Spinal cord (tissue), 9 donors: ENCODE measurements at regions not wholly inside any gene's neighbourhood (a gene's known extent, or its start where the extent isn't known, plus 50 kb on each side); places are given as distances from the start of the nearest gene placed in this dataset.
A peak's percentile ranks its signal among the peaks of the same experiment; 100 is the strongest.

Source experiments
- DNase-seq, 6 donors: peaks; one replicate each; pipeline versions ENCODE4 v3.0.0 to v3.0.0-alpha.2; 2013 to 2015; ENCODE audit warnings: low spot score in 6 of 6, low read depth in 4 of 6
- H3K27ac ChIP-seq: one replicate; pipeline ENCODE4 v1.5.1; 2013; ENCODE audit warnings: low read depth, low read length, control low read depth
- H3K27me3 ChIP-seq: one replicate; pipeline ENCODE4 v1.6.1; 2013; ENCODE audit warnings: low read length; ENCODE audit not compliant: control insufficient read depth, insufficient read depth
- H3K36me3 ChIP-seq: one replicate; pipeline ENCODE4 v1.6.1; 2013; ENCODE audit warnings: low read length; ENCODE audit not compliant: control insufficient read depth, insufficient read depth
- H3K4me1 ChIP-seq: one replicate; pipeline ENCODE4 v1.6.1; 2013; ENCODE audit warnings: low read length; ENCODE audit not compliant: control insufficient read depth, insufficient read depth
- H3K4me3 ChIP-seq: one replicate; pipeline ENCODE4 v1.5.1; 2013; ENCODE audit warnings: low read depth, low read length, control low read depth
- H3K9me3 ChIP-seq: one replicate; pipeline ENCODE4 v1.6.1; 2013; ENCODE audit warnings: low read length; ENCODE audit not compliant: control insufficient read depth, insufficient read depth
- WGBS: methylation state at CpG from one replicate; pipeline ENCODE4 v1.1.5; 2013; ENCODE audit warnings: missing lambda C conversion rate; ENCODE audit not compliant: insufficient coverage; 5-methylcytosine and 5-hydroxymethylcytosine counted together
- donor health status: healthy.

- Histone ChIP-seq H3K9me3 (no peaks in the 10 kb centered on the region), H3K4me1 (peaks cover 26% of the 10 kb centered on the region), H3K4me3 (no peak overlapping the region), H3K27me3 (no peaks in the 10 kb centered on the region), H3K27ac (no peak overlapping the region), H3K36me3 (peaks cover 93% of the 10 kb centered on the region)
- DNase-seq: no peak
- 95% methylated on average over 6 of the region's 6 CpGs for WGBS
Measured at GRCh38 chr3:127033171-127033570, 50.3 kb downstream of the PLXNA1 start.

DNA sequence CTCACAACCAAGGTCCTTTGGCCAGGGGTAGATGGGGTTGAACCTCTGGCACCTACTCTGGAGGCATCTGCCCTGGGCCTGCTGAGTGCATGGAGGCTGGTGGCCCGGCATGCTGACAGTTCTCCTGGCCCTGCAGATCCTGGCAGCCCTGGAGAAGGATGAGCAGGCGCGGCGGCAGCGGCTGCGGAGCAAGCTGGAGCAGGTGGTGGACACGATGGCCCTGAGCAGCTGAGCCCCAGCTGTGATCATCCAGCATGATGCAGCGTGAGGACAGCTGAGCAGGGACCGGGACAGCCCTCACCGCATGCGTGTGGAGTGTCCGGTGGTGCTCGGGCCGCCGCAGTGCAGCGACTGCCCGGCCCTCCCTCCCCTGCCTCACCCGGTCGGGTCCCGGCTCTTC is 50.9 kb downstream of the PLXNA1 start:
- DNase-seq: peak in 1 of 6 donors; percentile 41
- peaks cover 87% of the 10 kb centered on the region for H3K36me3 ChIP-seq

DNA sequence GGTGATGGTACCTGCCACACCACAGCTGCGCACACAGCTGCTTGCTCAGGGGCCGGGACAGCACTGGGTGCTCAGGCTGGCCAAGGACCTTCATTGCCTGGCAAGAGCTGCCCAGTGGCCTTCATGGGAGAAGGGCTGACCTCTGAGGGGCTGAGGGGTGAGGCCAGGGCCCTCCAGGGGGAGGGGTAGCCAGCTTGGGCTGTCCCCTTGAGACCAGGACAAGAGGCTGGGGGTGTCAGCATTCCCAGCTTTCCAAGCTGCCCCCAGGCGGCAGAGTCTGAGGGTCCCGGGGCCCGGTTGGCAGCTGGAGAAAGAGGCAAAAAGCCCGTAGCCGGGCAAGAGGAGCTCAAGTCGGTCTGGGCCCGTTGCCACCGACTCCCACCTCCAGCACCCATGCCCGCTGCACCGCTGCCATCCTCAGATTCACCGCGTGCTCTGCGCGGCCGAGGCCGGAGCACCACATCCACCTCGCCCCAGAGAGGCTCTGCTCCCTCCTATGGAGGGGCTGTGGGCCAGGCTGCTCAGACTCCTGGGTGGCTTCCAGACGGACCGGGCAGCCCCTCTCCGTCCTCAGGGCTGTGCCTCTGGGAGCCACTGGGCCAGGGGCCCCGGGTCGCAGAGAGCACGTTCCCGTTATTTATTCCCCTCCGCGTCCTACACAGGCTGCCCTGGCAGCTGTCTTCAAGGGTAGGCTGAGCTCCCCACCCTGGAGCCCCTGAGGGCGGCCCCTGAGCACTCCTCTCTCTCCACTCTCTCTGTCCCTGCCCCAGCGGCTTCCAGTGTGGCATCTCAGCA is 51.5 kb downstream of the PLXNA1 start:
- Histone ChIP-seq H3K9me3 (no peaks in the 10 kb centered on the region), H3K27ac (no peak overlapping the region), H3K36me3 (peaks cover 81% of the 10 kb centered on the region), H3K4me3 (no peak overlapping the region), H3K27me3 (no peaks in the 10 kb centered on the region), H3K4me1 (peaks cover 38% of the 10 kb centered on the region)
- WGBS: 89% methylated on average over 28 of the region's 30 CpGs
- DNase-seq: no peak

More for the DNA sequence above, 50.9 kb downstream of the PLXNA1 start:
- Histone ChIP-seq H3K4me1 (peaks cover 32% of the 10 kb centered on the region), H3K9me3 (no peaks in the 10 kb centered on the region), H3K4me3 (no peak overlapping the region), H3K27me3 (no peaks in the 10 kb centered on the region), H3K27ac (no peak overlapping the region)
- 78% methylated on average over 18 of the region's 20 CpGs for WGBS

GRCh38 chr3:127034990-127035652 is 52.2 kb downstream of the PLXNA1 start:
- WGBS: 94% methylated on average over 9 of the region's 13 CpGs
- no peak overlapping the region for H3K27ac ChIP-seq
- no peak for DNase-seq

GRCh38 chr3:127035677-127036076 is 52.8 kb downstream of the PLXNA1 start:
- Histone ChIP-seq H3K4me3 (no peak overlapping the region), H3K27me3 (no peaks in the 10 kb centered on the region), H3K36me3 (peaks cover 68% of the 10 kb centered on the region), H3K27ac (no peak overlapping the region), H3K4me1 (peaks cover 38% of the 10 kb centered on the region), H3K9me3 (no peaks in the 10 kb centered on the region)
- 77% methylated on average over 10 of the region's 10 CpGs for WGBS
- peak in 1 of 6 donors; percentile 45 for DNase-seq

More at GRCh38 chr3:127034990-127035652, 52.2 kb downstream of the PLXNA1 start:
- Histone ChIP-seq H3K36me3 (peaks cover 74% of the 10 kb centered on the region), H3K27me3 (no peaks in the 10 kb centered on the region), H3K4me3 (no peak overlapping the region), H3K4me1 (peaks cover 38% of the 10 kb centered on the region), H3K9me3 (no peaks in the 10 kb centered on the region)

GRCh38 chr3:127036209-127037020 is 53.5 kb downstream of the PLXNA1 start:
- Histone ChIP-seq H3K27ac (no peak overlapping the region), H3K9me3 (no peaks in the 10 kb centered on the region), H3K36me3 (peaks cover 61% of the 10 kb centered on the region), H3K27me3 (no peaks in the 10 kb centered on the region), H3K4me1 (peaks cover 38% of the 10 kb centered on the region), H3K4me3 (no peak overlapping the region)
- DNase-seq: no peak
- WGBS: 87% methylated on average over 23 of the region's 28 CpGs

- H3K4me1 ChIP-seq: peaks cover 38% of the 10 kb centered on the region
- no peaks in the 10 kb centered on the region for H3K9me3 ChIP-seq
- DNase-seq: no peak
- H3K4me3 ChIP-seq: no peak overlapping the region
- 93% methylated on average over 3 of the region's 16 CpGs for WGBS
- peaks cover 55% of the 10 kb centered on the region for H3K36me3 ChIP-seq
- no peaks in the 10 kb centered on the region for H3K27me3 ChIP-seq
- no peak overlapping the region for H3K27ac ChIP-seq
Measured at GRCh38 chr3:127037021-127037400, 54.1 kb downstream of the PLXNA1 start.

DNA sequence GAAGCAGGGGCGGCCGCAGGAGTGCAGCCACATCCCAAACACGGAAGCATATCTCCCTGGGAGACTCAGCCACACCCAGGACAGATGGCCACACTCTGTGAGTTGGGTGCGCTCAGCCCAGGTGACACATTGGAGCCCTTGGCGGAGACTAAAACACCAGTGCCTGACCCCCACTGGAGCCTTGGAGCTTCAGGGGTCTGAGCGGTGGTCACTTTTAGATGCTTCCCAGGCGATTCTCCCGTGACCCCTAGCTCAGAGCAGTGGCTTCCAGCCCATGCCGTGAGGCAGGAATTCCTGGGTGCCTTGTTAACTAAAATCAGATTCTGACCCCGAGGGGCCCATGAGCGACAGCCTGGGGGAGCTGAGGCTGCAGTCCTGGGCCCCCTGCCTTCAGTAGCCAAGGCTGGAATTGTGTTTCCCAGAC is 54.5 kb downstream of the PLXNA1 start:
- Histone ChIP-seq H3K4me3 (no peak overlapping the region), H3K27ac (no peak overlapping the region), H3K9me3 (no peaks in the 10 kb centered on the region), H3K36me3 (peaks cover 51% of the 10 kb centered on the region), H3K27me3 (no peaks in the 10 kb centered on the region), H3K4me1 (peaks cover 39% of the 10 kb centered on the region)
- WGBS: 75% methylated on average over 11 of the region's 11 CpGs
- DNase-seq: no peak

DNA sequence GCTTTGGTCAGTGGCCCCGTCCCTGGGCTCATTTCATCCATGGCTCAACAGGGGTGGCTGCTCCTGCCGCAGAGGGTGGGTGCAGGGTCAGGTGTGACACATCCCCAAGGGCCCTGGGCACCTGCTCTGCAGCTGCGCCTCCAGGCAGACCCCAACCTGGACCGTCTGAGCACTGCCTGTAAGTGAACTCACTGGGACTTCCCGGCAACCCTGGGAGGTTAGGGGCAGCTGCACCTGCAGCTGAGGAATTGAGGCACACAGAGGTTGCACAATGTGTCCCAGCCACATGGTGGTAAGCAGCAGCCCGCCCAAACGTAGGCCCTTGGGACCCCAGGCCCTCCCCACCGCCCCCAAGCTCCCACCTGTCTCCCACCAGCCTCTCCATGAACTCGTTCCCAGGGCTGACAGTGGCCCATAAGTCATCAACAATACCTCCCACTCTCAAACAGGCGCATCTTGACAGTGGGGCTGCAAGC is 55.1 kb downstream of the PLXNA1 start:
- DNase-seq: no peak
- Histone ChIP-seq H3K27me3 (no peaks in the 10 kb centered on the region), H3K36me3 (peaks cover 45% of the 10 kb centered on the region), H3K4me1 (peaks cover 43% of the 10 kb centered on the region), H3K27ac (no peak overlapping the region), H3K9me3 (no peaks in the 10 kb centered on the region), H3K4me3 (no peak overlapping the region)
- 58% methylated on average over 10 of the region's 10 CpGs for WGBS
